GM13976 (cell line): ENCODE measurements at regions not wholly inside any gene's neighbourhood (a gene's known extent, or its start where the extent isn't known, plus 50 kb on each side); places are given as distances from the start of the nearest gene placed in this dataset.
"Not testable (repeated sequence)": the region's sequence is repeated elsewhere in the genome, so short reads cannot be mapped to it uniquely, and the experiment has no call there.

Experiments used
- DNase-seq: peaks from one replicate; pipeline ENCODE4 v3.0.0; 2012; ENCODE audit warnings: low spot score
- in situ Hi-C: fragments of 300-500 bp; cut with MboI; formaldehyde crosslinking; loops from one replicate; pipeline ENCODE4 v1.12.0; 2022; ENCODE audit warnings: low sequenced_read_pairs, mixed read lengths, inconsistent platforms; ENCODE audit not compliant: unreplicated experiment
- TF ChIP-seq, protein P1 (sequence below): IDR thresholded peaks from 2 replicates; pipeline ENCODE4 v1.5.1; 2012; ENCODE audit warnings: borderline replicate concordance, mild to moderate bottlenecking; ENCODE audit not compliant: insufficient read depth; ENCODE audit errors: extremely low read depth, missing control alignments, control extremely low read depth

DNA sequence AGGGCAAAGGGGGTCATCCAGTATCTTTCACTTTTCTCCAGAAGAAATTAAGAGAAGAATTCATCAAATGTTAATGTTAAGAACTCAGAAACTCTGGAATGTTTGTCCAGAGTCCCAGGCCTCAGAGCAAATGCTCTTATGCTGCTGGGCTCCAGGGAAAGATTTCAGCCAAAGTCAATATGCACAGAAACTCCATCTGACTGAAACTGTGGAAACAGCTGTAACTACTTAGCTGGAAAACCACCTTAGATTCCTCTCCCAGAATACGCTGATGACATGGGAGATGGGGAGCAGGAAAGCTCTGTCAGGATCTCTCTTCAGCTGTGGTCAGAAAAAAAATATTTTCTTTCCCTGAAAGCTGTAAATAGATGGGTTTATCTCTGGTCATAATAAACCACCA lies 559.6 kb downstream of the RFPL4B start:
- no peak for DNase-seq
- in situ Hi-C loops = no loop called here
- TF ChIP-seq, protein P1, sequence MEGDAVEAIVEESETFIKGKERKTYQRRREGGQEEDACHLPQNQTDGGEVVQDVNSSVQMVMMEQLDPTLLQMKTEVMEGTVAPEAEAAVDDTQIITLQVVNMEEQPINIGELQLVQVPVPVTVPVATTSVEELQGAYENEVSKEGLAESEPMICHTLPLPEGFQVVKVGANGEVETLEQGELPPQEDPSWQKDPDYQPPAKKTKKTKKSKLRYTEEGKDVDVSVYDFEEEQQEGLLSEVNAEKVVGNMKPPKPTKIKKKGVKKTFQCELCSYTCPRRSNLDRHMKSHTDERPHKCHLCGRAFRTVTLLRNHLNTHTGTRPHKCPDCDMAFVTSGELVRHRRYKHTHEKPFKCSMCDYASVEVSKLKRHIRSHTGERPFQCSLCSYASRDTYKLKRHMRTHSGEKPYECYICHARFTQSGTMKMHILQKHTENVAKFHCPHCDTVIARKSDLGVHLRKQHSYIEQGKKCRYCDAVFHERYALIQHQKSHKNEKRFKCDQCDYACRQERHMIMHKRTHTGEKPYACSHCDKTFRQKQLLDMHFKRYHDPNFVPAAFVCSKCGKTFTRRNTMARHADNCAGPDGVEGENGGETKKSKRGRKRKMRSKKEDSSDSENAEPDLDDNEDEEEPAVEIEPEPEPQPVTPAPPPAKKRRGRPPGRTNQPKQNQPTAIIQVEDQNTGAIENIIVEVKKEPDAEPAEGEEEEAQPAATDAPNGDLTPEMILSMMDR = no peak

DNA sequence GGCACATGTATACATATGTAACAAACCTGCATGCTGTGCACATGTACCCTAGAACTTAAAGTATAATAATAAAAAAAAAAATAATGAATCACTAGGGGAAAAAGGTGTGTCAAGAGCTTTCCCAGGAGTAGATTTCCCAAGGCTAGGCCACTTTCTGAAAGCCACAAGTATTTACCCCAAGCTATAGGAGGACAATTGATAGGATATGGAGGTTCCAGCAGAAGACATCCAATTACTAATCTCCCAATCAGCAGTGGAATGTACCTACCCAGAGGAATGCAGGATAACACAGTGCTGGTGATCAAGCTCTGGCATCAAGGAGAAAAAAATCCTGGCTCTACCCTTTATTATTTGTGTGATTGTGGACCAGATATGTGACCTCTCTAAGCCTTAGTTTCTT lies 562.7 kb downstream of the RFPL4B start:
- in situ Hi-C loops = no loop called here
- TF ChIP-seq, protein P1 = no peak
- no peak for DNase-seq

DNA sequence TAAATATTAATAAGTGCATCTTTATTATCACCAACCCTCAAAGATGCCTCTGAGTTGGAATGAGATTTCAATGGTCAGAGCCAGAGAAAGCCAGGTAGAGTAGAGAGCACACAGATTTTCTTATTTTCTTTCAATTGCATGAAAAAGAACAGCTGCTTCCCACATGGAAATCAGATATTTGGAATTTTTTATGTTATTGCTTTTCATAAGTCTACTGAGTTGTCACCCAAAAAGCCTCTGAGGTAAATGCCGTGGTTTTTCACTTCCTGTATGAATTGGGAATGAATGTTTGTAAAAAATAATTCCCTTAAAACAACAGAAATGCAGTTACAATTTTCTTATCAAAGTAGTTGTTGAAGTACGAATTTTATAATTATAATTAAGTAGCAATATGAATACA lies 563.1 kb downstream of the RFPL4B start:
- in situ Hi-C loops = no loop called here
- DNase-seq = no peak
- TF ChIP-seq, protein P1 = no peak

DNA sequence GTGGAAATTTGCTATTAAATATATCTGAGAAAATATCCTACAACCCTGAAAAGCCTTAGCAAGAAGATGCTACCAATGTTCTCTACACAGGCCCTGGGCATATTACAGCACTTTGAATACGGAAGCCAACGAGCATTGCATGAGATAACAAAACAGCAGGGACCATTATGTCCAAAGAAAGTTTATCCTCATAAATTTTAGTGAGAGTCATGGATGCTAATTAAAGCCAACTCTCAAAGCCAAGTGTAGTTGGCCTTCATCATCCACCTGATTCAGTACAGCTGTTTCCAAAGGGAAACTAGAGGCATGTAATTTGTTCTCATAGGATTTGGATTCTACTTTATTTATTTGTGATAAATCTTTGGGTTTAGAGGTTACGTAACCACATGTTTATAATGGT lies 564.8 kb downstream of the RFPL4B start:
- in situ Hi-C loops = no loop called here
- DNase-seq = no peak
- TF ChIP-seq, protein P1 = no peak

DNA sequence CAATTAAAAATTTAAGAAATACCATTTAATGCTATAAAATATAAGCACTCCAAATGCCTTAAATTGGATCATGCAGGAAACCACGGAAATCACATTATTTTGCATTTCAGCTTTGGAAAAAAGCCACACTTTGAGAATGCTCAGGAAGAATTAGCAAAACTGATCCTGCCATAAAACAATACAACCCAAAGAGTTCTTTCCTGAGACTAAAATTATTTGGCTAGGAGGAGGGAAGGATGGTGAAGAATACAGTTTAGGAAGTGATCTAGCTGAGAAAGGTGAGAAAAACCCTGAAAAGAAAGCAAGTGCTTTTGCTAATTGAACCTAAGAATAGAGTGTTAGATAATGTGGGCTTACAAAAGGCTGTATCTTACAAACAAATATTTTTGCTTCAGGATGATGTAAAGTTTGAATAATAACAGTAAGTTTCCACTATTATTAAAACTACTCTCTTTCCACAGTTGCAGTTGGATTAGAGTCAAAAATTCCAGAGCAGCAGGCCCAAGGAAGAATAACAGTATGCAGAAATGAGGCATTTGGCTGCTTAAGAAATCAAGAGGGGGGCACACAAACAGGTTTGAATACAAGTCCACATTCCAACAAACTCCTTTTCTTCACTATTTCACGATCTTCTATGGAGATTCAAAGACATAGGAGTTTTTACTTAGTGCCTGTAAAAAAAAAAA lies 565.4 kb downstream of the RFPL4B start:
- in situ Hi-C loops = no loop called here
- DNase-seq = no peak
- TF ChIP-seq, protein P1 = no peak

DNA sequence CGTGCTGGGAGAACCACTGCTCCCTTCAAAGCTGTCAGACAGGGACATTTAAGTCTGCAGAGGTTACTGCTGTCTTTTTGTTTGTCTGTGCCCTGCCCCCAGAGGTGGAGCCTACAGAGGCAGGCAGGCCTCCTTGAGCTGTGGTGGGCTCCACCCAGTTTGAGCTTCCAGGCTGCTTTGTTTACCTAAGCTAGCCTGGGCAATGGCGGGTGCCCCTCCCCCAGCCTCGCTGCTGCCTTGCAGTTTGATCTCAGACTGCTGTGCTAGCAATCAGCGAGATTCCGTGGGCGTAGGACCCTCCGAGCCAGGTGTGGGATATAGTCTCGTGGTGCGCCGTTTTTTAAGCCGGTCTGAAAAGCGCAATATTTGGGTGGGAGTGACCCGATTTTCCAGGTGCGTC lies 572.6 kb downstream of the RFPL4B start:
- DNase-seq, in situ Hi-C loops: not testable (repeated sequence)

DNA sequence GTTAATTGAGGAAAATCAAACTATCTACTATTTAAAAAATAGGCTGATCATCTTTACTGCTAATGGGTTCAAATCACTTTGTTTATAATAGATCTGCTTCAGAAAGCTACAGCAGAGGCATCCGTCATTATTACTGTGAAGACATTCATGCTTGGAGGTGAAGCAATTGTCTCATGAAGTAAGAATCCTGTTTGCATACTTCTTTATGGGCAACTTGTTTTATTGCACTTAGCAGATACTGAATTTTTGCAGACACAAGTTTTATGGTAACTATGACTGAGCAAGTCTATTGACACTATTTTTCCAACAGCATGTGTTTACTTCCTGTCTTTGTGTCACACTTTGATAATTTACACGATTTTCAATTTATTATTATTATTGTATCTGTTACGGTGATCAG lies 573.9 kb downstream of the RFPL4B start:
- in situ Hi-C loops = no loop called here
- TF ChIP-seq, protein P1 = no peak
- no peak for DNase-seq
